Stimulated activated effector memory CD8-positive, alpha-beta T cell treated with anti-CD3 and anti-CD28 coated beads, Interleukin-12 subunit alpha, Interleukin-12 subunit beta, amount 100 ng/mL, for 72 hours (primary cell): ENCODE measurements at regions not wholly inside any gene's neighbourhood (a gene's known extent, or its start where the extent isn't known, plus 50 kb on each side); places are given as distances from the start of the nearest gene placed in this dataset.
"Not testable (repeated sequence)": the region's sequence is repeated elsewhere in the genome, so short reads cannot be mapped to it uniquely, and the experiment has no call there.

Experiments
- ATAC-seq: fragments of 150-1000 bp; cut with Tn5 transposase; 2 replicates; pipeline ENCODE4 v1.10.0; 2021
- DNase-seq, 2 donors: peaks; one replicate each; pipeline ENCODE4 v3.0.0; 2021 to 2022; ENCODE audit warnings: low spot score in 2 of 2
- H3K27ac Mint-ChIP-seq: one replicate; pipeline ENCODE4 v1.8.0; 2022; ENCODE audit warnings: mild to moderate bottlenecking, mixed read lengths
- H3K36me3 Mint-ChIP-seq: one replicate; pipeline ENCODE4 v1.8.0; 2022; ENCODE audit warnings: mild to moderate bottlenecking, mixed read lengths
- H3K4me1 Mint-ChIP-seq: one replicate; pipeline ENCODE4 v1.8.0; 2022; ENCODE audit warnings: mixed read lengths
- H3K4me3 Mint-ChIP-seq: one replicate; pipeline ENCODE4 v1.8.0; 2022; ENCODE audit warnings: mild to moderate bottlenecking, mixed read lengths
- H3K9me3 Mint-ChIP-seq: one replicate; pipeline ENCODE4 v1.8.0; 2022; ENCODE audit warnings: mixed read lengths

- Mint-ChIP-seq H3K36me3 (no peaks in the 10 kb centered on the region), H3K9me3 (peaks cover 26% of the 10 kb centered on the region), H3K27ac (no peak overlapping the region), H3K4me1 (no peaks in the 10 kb centered on the region), H3K4me3 (no peak overlapping the region)
- ATAC-seq, result no peak
- no peak for DNase-seq
Measured at GRCh38 chr12:17866802-17867201, 223.2 kb downstream of the RERGL start.

- not testable (repeated sequence) for H3K4me1 Mint-ChIP-seq, ATAC-seq, DNase-seq, H3K4me3 Mint-ChIP-seq, H3K36me3 Mint-ChIP-seq, H3K27ac Mint-ChIP-seq
- H3K9me3 Mint-ChIP-seq, result peaks cover 11% of the 10 kb centered on the region
Measured at GRCh38 chr12:17855548-17855947, 234.4 kb downstream of the RERGL start.

- DNase-seq, result no peak
- Mint-ChIP-seq H3K9me3 (peaks cover 12% of the 10 kb centered on the region), H3K36me3 (no peaks in the 10 kb centered on the region), H3K4me1 (no peaks in the 10 kb centered on the region), H3K27ac (no peak overlapping the region), H3K4me3 (no peak overlapping the region)
- ATAC-seq, result no peak
Measured at GRCh38 chr12:17853054-17853453, 236.9 kb downstream of the RERGL start.

GRCh38 chr12:17841496-17841895 lies 248.5 kb downstream of the RERGL start:
- H3K27ac Mint-ChIP-seq, result no peak overlapping the region
- ATAC-seq, result no peak
- DNase-seq, result no peak
- no peak overlapping the region for H3K4me3 Mint-ChIP-seq
- no peaks in the 10 kb centered on the region for H3K36me3 Mint-ChIP-seq
- peaks cover 22% of the 10 kb centered on the region for H3K9me3 Mint-ChIP-seq
- H3K4me1 Mint-ChIP-seq, result no peaks in the 10 kb centered on the region

- no peaks in the 10 kb centered on the region for H3K4me1 Mint-ChIP-seq
- H3K9me3 Mint-ChIP-seq, result peaks cover 3% of the 10 kb centered on the region
- no peak overlapping the region for H3K4me3 Mint-ChIP-seq
- no peaks in the 10 kb centered on the region for H3K36me3 Mint-ChIP-seq
- H3K27ac Mint-ChIP-seq, result no peak overlapping the region
- no peak for ATAC-seq
- no peak for DNase-seq
Measured at GRCh38 chr12:17829813-17830212, 260.2 kb downstream of the RERGL start.

- ATAC-seq (no peak), DNase-seq (no peak)
- Mint-ChIP-seq H3K27ac (no peak overlapping the region), H3K4me3 (no peak overlapping the region), H3K36me3 (no peaks in the 10 kb centered on the region), H3K4me1 (no peaks in the 10 kb centered on the region), H3K9me3 (peaks cover 18% of the 10 kb centered on the region)
Measured at GRCh38 chr12:17818931-17819330, 271.1 kb downstream of the RERGL start.

- H3K4me1 Mint-ChIP-seq, result no peaks in the 10 kb centered on the region
- H3K9me3 Mint-ChIP-seq, result peaks cover 28% of the 10 kb centered on the region
- ATAC-seq (peak; percentile 26), DNase-seq (no peak)
- no peak overlapping the region for H3K27ac Mint-ChIP-seq
- H3K36me3 Mint-ChIP-seq, result no peaks in the 10 kb centered on the region
- H3K4me3 Mint-ChIP-seq, result no peak overlapping the region
Measured at GRCh38 chr12:17810399-17810798, 279.6 kb downstream of the RERGL start.

- H3K4me3 Mint-ChIP-seq, result no peak overlapping the region
- H3K36me3 Mint-ChIP-seq, result no peaks in the 10 kb centered on the region
- peaks cover 24% of the 10 kb centered on the region for H3K9me3 Mint-ChIP-seq
- ATAC-seq, result no peak
- DNase-seq, result no peak
- H3K27ac Mint-ChIP-seq, result no peak overlapping the region
- H3K4me1 Mint-ChIP-seq, result no peaks in the 10 kb centered on the region
Measured at GRCh38 chr12:17809206-17809605, 280.8 kb downstream of the RERGL start.

GRCh38 chr12:17802657-17803641 lies 287.0 kb downstream of the RERGL start:
- H3K27ac Mint-ChIP-seq, result no peak overlapping the region
- no peaks in the 10 kb centered on the region for H3K36me3 Mint-ChIP-seq
- H3K4me3 Mint-ChIP-seq, result no peak overlapping the region
- H3K4me1 Mint-ChIP-seq, result no peaks in the 10 kb centered on the region
- no peak for ATAC-seq
- peaks cover 23% of the 10 kb centered on the region for H3K9me3 Mint-ChIP-seq
- DNase-seq, result no peak

GRCh38 chr12:17793854-17794253 lies 296.1 kb downstream of the RERGL start:
- no peak overlapping the region for H3K27ac Mint-ChIP-seq
- no peak for DNase-seq
- no peaks in the 10 kb centered on the region for H3K4me1 Mint-ChIP-seq
- no peak for ATAC-seq
- peaks cover 31% of the 10 kb centered on the region for H3K9me3 Mint-ChIP-seq
- no peak overlapping the region for H3K4me3 Mint-ChIP-seq
- no peaks in the 10 kb centered on the region for H3K36me3 Mint-ChIP-seq

GRCh38 chr12:17778242-17778641 lies 311.8 kb downstream of the RERGL start:
- DNase-seq, result no peak
- H3K4me1 Mint-ChIP-seq, result no peaks in the 10 kb centered on the region
- H3K36me3 Mint-ChIP-seq, result no peaks in the 10 kb centered on the region
- peaks cover 22% of the 10 kb centered on the region for H3K9me3 Mint-ChIP-seq
- H3K27ac Mint-ChIP-seq, result no peak overlapping the region
- no peak overlapping the region for H3K4me3 Mint-ChIP-seq
- ATAC-seq, result no peak

- no peak for DNase-seq
- ATAC-seq, result no peak
- Mint-ChIP-seq H3K36me3 (no peaks in the 10 kb centered on the region), H3K9me3 (peaks cover 24% of the 10 kb centered on the region), H3K4me3 (no peak overlapping the region), H3K27ac (no peak overlapping the region), H3K4me1 (no peaks in the 10 kb centered on the region)
Measured at GRCh38 chr12:17763366-17763765, 326.6 kb downstream of the RERGL start.

GRCh38 chr12:17759982-17760381 lies 330.0 kb downstream of the RERGL start:
- Mint-ChIP-seq H3K4me1 (no peaks in the 10 kb centered on the region), H3K27ac (no peak overlapping the region), H3K36me3 (no peaks in the 10 kb centered on the region), H3K4me3 (no peak overlapping the region), H3K9me3 (peaks cover 35% of the 10 kb centered on the region)
- ATAC-seq (no peak), DNase-seq (no peak)
